GM13977 (cell line): ENCODE measurements at regions not wholly inside any gene's neighbourhood (a gene's known extent, or its start where the extent isn't known, plus 50 kb on each side); places are given as distances from the start of the nearest gene placed in this dataset.

Source experiments
- DNase-seq: peaks from one replicate; pipeline ENCODE4 v3.0.0; 2012; ENCODE audit warnings: low spot score
- CTCF ChIP-seq: IDR thresholded peaks from 2 replicates; pipeline ENCODE4 v1.5.1; 2012; ENCODE audit warnings: mild to moderate bottlenecking, control low read depth; ENCODE audit not compliant: insufficient read depth; ENCODE audit errors: extremely low read depth, missing control alignments
- in situ Hi-C: fragments of 300-500 bp; cut with MboI; formaldehyde crosslinking; loops from one replicate; pipeline ENCODE4 v1.12.0; 2022; ENCODE audit warnings: low sequenced_read_pairs, low pct_unique_long_range_greater_than_20kb, mixed read lengths, inconsistent platforms; ENCODE audit not compliant: unreplicated experiment

- in situ Hi-C loops: no loop called here
- TF ChIP-seq CTCF: no peak
- no peak for DNase-seq
These were observed 343.9 kb downstream of the TBC1D4 start for GRCh38 chr13:75137911-75138571.

DNA sequence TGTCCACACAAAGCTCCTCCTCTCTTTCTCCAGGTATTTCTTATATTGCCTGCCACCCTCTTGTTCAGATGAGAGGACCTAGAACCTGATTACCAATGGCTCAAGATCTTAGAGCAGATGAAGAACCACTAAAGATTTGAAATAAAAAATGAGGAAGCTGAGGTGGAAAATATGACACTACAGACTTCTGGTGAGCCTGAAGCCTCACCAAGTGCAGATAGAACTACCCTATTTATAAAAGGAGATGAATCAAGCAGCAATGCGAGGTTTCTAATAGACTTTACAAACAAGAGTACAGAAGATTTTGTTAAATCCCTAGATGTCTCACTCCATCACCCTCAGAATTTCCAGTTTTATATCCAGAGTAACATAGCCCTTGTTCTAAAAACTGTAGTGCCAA lies 345.8 kb downstream of the TBC1D4 start:
- no peak for DNase-seq
- no peak for TF ChIP-seq CTCF
- in situ Hi-C loops: no loop called here

DNA sequence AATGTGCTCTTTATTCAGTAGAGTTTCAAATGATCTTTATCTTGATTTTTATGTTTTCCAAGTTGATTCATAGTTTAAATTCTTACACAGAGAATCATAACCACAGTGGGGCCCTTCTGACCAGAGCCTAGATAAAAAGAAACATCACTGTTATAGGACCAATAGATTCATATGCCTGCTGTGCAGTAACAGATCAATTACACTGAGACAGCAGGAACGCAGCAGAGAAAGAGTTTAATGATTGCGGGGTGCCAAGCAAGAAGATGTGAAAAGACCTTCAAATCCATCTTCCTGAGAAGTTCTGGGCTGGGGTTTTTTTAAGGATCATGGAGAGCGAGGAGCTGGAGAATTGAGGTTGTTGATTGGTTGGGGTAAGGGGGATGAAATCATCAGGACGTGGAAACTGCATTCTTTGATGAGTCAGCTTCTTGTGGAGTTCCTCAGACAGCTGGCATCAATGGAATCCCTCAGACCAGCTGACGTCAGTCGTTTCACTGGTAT lies 346.6 kb downstream of the TBC1D4 start:
- in situ Hi-C loops: no loop called here
- TF ChIP-seq CTCF: no peak
- no peak for DNase-seq

GRCh38 chr13:75132701-75133695 lies 349.0 kb downstream of the TBC1D4 start:
- in situ Hi-C loops: no loop called here
- TF ChIP-seq CTCF: no peak
- no peak for DNase-seq

GRCh38 chr13:75129331-75129730 lies 352.6 kb downstream of the TBC1D4 start:
- in situ Hi-C loops: no loop called here
- DNase-seq: no peak
- no peak for TF ChIP-seq CTCF

- no peak for TF ChIP-seq CTCF
- in situ Hi-C loops: no loop called here
- no peak for DNase-seq
These were observed 357.6 kb downstream of the TBC1D4 start for GRCh38 chr13:75124415-75124814.
